ENCODE measurements at regions not wholly inside any gene's neighbourhood (a gene's known extent, or its start where the extent isn't known, plus 50 kb on each side); places are given as distances from the start of the nearest gene placed in this dataset.

DNA sequence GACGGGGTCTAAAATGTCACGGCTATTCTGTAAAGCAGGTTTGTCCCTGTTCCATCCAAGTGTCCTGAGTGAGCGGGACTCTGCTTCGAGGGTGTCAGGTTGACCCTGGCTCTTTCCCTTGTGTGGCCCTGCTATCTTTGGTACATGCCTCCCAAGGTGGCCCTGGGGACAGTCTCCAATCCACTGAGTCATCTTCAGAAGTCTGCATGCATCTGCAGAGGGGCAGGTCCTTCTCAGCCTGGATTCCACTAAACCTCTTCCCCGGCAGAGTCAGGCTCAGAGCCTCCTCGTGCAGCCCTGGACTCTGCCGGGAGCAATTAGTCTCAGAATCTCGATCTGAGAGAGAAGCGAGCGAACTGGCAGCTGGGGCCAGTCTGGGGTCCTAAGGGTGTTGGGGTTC is 50.1 kb upstream of the KCNJ15 start:
- Histone ChIP-seq H3K27me3 (no peaks in the 10 kb centered on the region), H3K9me3 (peaks cover 0 to 12% (median 0%) of the 10 kb centered on the region in 4 donors), H3K4me1 (no peaks in the 10 kb centered on the region), H3K27ac (no peak overlapping the region), H3K36me3 (no peaks in the 10 kb centered on the region), H3K4me3 (no peak overlapping the region)
- WGBS, 2 donors: 78 to 96% methylated on average over 5 to 9 of the region's 10 CpGs
- TF ChIP-seq, protein P1, sequence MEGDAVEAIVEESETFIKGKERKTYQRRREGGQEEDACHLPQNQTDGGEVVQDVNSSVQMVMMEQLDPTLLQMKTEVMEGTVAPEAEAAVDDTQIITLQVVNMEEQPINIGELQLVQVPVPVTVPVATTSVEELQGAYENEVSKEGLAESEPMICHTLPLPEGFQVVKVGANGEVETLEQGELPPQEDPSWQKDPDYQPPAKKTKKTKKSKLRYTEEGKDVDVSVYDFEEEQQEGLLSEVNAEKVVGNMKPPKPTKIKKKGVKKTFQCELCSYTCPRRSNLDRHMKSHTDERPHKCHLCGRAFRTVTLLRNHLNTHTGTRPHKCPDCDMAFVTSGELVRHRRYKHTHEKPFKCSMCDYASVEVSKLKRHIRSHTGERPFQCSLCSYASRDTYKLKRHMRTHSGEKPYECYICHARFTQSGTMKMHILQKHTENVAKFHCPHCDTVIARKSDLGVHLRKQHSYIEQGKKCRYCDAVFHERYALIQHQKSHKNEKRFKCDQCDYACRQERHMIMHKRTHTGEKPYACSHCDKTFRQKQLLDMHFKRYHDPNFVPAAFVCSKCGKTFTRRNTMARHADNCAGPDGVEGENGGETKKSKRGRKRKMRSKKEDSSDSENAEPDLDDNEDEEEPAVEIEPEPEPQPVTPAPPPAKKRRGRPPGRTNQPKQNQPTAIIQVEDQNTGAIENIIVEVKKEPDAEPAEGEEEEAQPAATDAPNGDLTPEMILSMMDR (IDR thresholded peaks at IDR 0.05): no peak
- DNase-seq (ENCODE audit: low spot score in 2 of 2): no peak
